ENCODE measurements at regions not wholly inside any gene's neighbourhood (a gene's known extent, or its start where the extent isn't known, plus 50 kb on each side); places are given as distances from the start of the nearest gene placed in this dataset.

- TF ChIP-seq NFE2L1 (CRISPR knock-in tag; IDR thresholded peaks at IDR 0.05) (no peak), SMAD3 (CRISPR knock-in tag; IDR thresholded peaks at IDR 0.05; ENCODE audit: borderline replicate concordance) (no peak), FOXK1 (CRISPR knock-in tag; IDR thresholded peaks at IDR 0.05) (no peak), CTCF (IDR thresholded peaks at IDR 0.05) (no peak), USF2 (CRISPR knock-in tag; IDR thresholded peaks at IDR 0.05) (no peak), CBFB (CRISPR knock-in tag; IDR thresholded peaks at IDR 0.05; ENCODE audit: low read depth) (no peak), RELA (CRISPR knock-in tag; IDR thresholded peaks at IDR 0.05; ENCODE audit: borderline replicate concordance) (no peak), FOXP1 (CRISPR knock-in tag; IDR thresholded peaks at IDR 0.05; ENCODE audit: borderline replicate concordance) (no peak), NFYB (CRISPR knock-in tag; conservative IDR thresholded peaks at IDR 0.05; ENCODE audit: low read depth) (no peak), SP1 (CRISPR knock-in tag; conservative IDR thresholded peaks at IDR 0.05) (no peak), ZBTB21 (CRISPR knock-in tag; IDR thresholded peaks at IDR 0.05; ENCODE audit: borderline replicate concordance) (no peak), AFF4 (CRISPR knock-in tag; IDR thresholded peaks at IDR 0.05; ENCODE audit: borderline replicate concordance) (no peak), TEAD4 (CRISPR knock-in tag; IDR thresholded peaks at IDR 0.05) (no peak), KAT7 (CRISPR knock-in tag; IDR thresholded peaks at IDR 0.05; ENCODE audit: borderline replicate concordance) (no peak)
Observed at GRCh38 chr5:122639033-122639432, 135.8 kb upstream of the SNX2 start.

Measured in WTC11 (cell line).